Skeletal muscle tissue (tissue), 3 donors: ENCODE measurements at regions not wholly inside any gene's neighbourhood (a gene's known extent, or its start where the extent isn't known, plus 50 kb on each side); places are given as distances from the start of the nearest gene placed in this dataset.

ENCODE experiments used
- H3K27ac ChIP-seq: one replicate; pipeline ENCODE4 v1.7.0; 2013; ENCODE audit warnings: mild to moderate bottlenecking, low read depth, low read length, inconsistent platforms
- H3K27me3 ChIP-seq, 3 donors: one replicate each; pipeline ENCODE4 v1.7.0; 2013; ENCODE audit warnings: low read length in 3 of 3; ENCODE audit not compliant: control insufficient read depth in 3 of 3, insufficient read depth in 3 of 3
- H3K36me3 ChIP-seq, 3 donors: one replicate each; pipeline ENCODE4 v1.7.0; 2013; ENCODE audit warnings: low read length in 3 of 3; ENCODE audit not compliant: control insufficient read depth in 3 of 3, insufficient read depth in 3 of 3
- H3K4me1 ChIP-seq, 3 donors: one replicate each; pipeline ENCODE4 v1.7.0; 2013; ENCODE audit warnings: low read length in 3 of 3, mild to moderate bottlenecking in 3 of 3; ENCODE audit not compliant: control insufficient read depth in 3 of 3, insufficient read depth in 3 of 3
- H3K4me3 ChIP-seq, 3 donors: one replicate each; pipeline ENCODE4 v1.7.0; 2013; ENCODE audit warnings: low read length in 3 of 3
- H3K9ac ChIP-seq, 3 donors: one replicate each; pipeline ENCODE4 v1.7.0; 2013; ENCODE audit warnings: low read length in 3 of 3, mild to moderate bottlenecking in 3 of 3, moderate library complexity in 2 of 3, low read depth in 1 of 3
- H3K9me3 ChIP-seq, 3 donors: one replicate each; pipeline ENCODE4 v1.7.0; 2013; ENCODE audit warnings: low read length in 3 of 3; ENCODE audit not compliant: control insufficient read depth in 3 of 3
- donor health status: Osteomylitis.

GRCh38 chr12:74959657-74960056, 250.0 kb downstream of the KCNC2 start:
- Histone ChIP-seq H3K36me3 (no peaks in the 10 kb centered on the region), H3K4me3 (no peak overlapping the region), H3K27me3 (no peaks in the 10 kb centered on the region), H3K27ac (no peak overlapping the region), H3K4me1 (no peaks in the 10 kb centered on the region), H3K9me3 (peaks cover 0 to 12% (median 2%) of the 10 kb centered on the region in 3 donors), H3K9ac (no peak overlapping the region)

- H3K4me3 ChIP-seq = no peak overlapping the region
- H3K4me1 ChIP-seq = no peaks in the 10 kb centered on the region
- no peak overlapping the region for H3K9ac ChIP-seq
- no peaks in the 10 kb centered on the region for H3K36me3 ChIP-seq
- H3K27ac ChIP-seq = no peak overlapping the region
- H3K9me3 ChIP-seq = no peaks in the 10 kb centered on the region
- H3K27me3 ChIP-seq = no peaks in the 10 kb centered on the region
Observed at GRCh38 chr12:74963304-74963703, 246.3 kb downstream of the KCNC2 start.

GRCh38 chr12:74963867-74964331, 245.7 kb downstream of the KCNC2 start:
- Histone ChIP-seq H3K9me3 (no peaks in the 10 kb centered on the region), H3K27me3 (no peaks in the 10 kb centered on the region), H3K4me1 (no peaks in the 10 kb centered on the region), H3K27ac (no peak overlapping the region), H3K4me3 (no peak overlapping the region), H3K9ac (no peak overlapping the region), H3K36me3 (no peaks in the 10 kb centered on the region)

- no peak overlapping the region for H3K27ac ChIP-seq
Observed at GRCh38 chr12:74964390-74964789, 245.2 kb downstream of the KCNC2 start.

GRCh38 chr12:74971201-74971600, 238.4 kb downstream of the KCNC2 start:
- no peak overlapping the region for H3K27ac ChIP-seq
- no peak overlapping the region for H3K9ac ChIP-seq
- H3K36me3 ChIP-seq = no peaks in the 10 kb centered on the region
- H3K27me3 ChIP-seq = no peaks in the 10 kb centered on the region
- H3K4me1 ChIP-seq = no peaks in the 10 kb centered on the region
- H3K9me3 ChIP-seq = no peaks in the 10 kb centered on the region
- H3K4me3 ChIP-seq = no peak overlapping the region

More at GRCh38 chr12:74964390-74964789, 245.2 kb downstream of the KCNC2 start:
- Histone ChIP-seq H3K27me3 (no peaks in the 10 kb centered on the region), H3K4me1 (no peaks in the 10 kb centered on the region), H3K9ac (no peak overlapping the region), H3K4me3 (no peak overlapping the region), H3K9me3 (no peaks in the 10 kb centered on the region), H3K36me3 (no peaks in the 10 kb centered on the region)

- Histone ChIP-seq H3K4me3 (no peak overlapping the region), H3K36me3 (no peaks in the 10 kb centered on the region), H3K27ac (no peak overlapping the region), H3K9ac (no peak overlapping the region), H3K9me3 (no peaks in the 10 kb centered on the region), H3K4me1 (peaks cover 2 to 9% (median 7%) of the 10 kb centered on the region in 3 donors), H3K27me3 (no peaks in the 10 kb centered on the region)
Observed at GRCh38 chr12:74977832-74978481, 231.7 kb downstream of the KCNC2 start.

GRCh38 chr12:74980510-74980909, 229.1 kb downstream of the KCNC2 start:
- Histone ChIP-seq H3K9me3 (no peaks in the 10 kb centered on the region), H3K4me1 (peaks cover 2 to 9% (median 7%) of the 10 kb centered on the region in 3 donors), H3K4me3 (no peak overlapping the region), H3K9ac (no peak overlapping the region), H3K36me3 (no peaks in the 10 kb centered on the region), H3K27me3 (no peaks in the 10 kb centered on the region), H3K27ac (no peak overlapping the region)

GRCh38 chr12:74981541-74981940, 228.1 kb downstream of the KCNC2 start:
- Histone ChIP-seq H3K36me3 (no peaks in the 10 kb centered on the region), H3K4me3 (no peak overlapping the region), H3K9ac (no peak overlapping the region), H3K9me3 (no peaks in the 10 kb centered on the region), H3K27me3 (no peaks in the 10 kb centered on the region), H3K27ac (no peak overlapping the region), H3K4me1 (peaks cover 2 to 9% (median 7%) of the 10 kb centered on the region in 3 donors)

GRCh38 chr12:74983917-74984316, 225.7 kb downstream of the KCNC2 start:
- Histone ChIP-seq H3K36me3 (no peaks in the 10 kb centered on the region), H3K27me3 (no peaks in the 10 kb centered on the region), H3K4me3 (no peak overlapping the region), H3K27ac (no peak overlapping the region), H3K9me3 (no peaks in the 10 kb centered on the region), H3K9ac (no peak overlapping the region), H3K4me1 (peaks cover 2 to 9% (median 7%) of the 10 kb centered on the region in 3 donors)

GRCh38 chr12:74984631-74985030, 225.0 kb downstream of the KCNC2 start:
- no peak overlapping the region for H3K4me3 ChIP-seq
- no peak overlapping the region for H3K9ac ChIP-seq
- no peaks in the 10 kb centered on the region for H3K36me3 ChIP-seq
- no peaks in the 10 kb centered on the region for H3K27me3 ChIP-seq
- no peaks in the 10 kb centered on the region for H3K9me3 ChIP-seq
- peaks cover 2 to 9% (median 7%) of the 10 kb centered on the region in 3 donors for H3K4me1 ChIP-seq
- no peak overlapping the region for H3K27ac ChIP-seq
